ENCODE measurements at regions not wholly inside any gene's neighbourhood (a gene's known extent, or its start where the extent isn't known, plus 50 kb on each side); places are given as distances from the start of the nearest gene placed in this dataset.

GRCh38 chr7:149566103-149566502, 68.5 kb upstream of the ZNF746 start:
- Histone ChIP-seq H3K27me3 (no peaks in the 10 kb centered on the region), H3K4me1 (peaks cover 9 to 39% (median 34%) of the 10 kb centered on the region in 4 donors), H3K9me3 (peaks cover 0 to 20% (median 15%) of the 10 kb centered on the region in 4 donors), H3K36me3 (peaks cover 0 to 1% (median 0%) of the 10 kb centered on the region in 4 donors), H3K4me3 (no peak overlapping the region), H3K27ac (replicated peaks in 1 of 4) (peak overlapping the region in 1 of 4 donors; percentile 47)
- no peak for DNase-seq (ENCODE audit: extremely low spot score)
- intact Hi-C loops (cut with DNase I) = no loop called here
- WGBS = 79% methylated on average over 3 of the region's 3 CpGs
- TF ChIP-seq POLR2A (IDR thresholded peaks at IDR 0.05; ENCODE audit: low read depth) (no peak), CTCF (IDR thresholded peaks at IDR 0.05) (no peak), POLR2AphosphoS5 (IDR thresholded peaks at IDR 0.05) (no peak), EP300 (IDR thresholded peaks at IDR 0.05) (no peak)

GRCh38 chr7:149565096-149565382, 67.4 kb upstream of the ZNF746 start:
- TF ChIP-seq CTCF (IDR thresholded peaks at IDR 0.05) = no peak
- TF ChIP-seq EP300 (IDR thresholded peaks at IDR 0.05) = no peak
- intact Hi-C loops (cut with DNase I) = no loop called here
- Histone ChIP-seq H3K4me1 (peaks cover 9 to 39% (median 34%) of the 10 kb centered on the region in 4 donors), H3K4me3 (no peak overlapping the region), H3K27me3 (no peaks in the 10 kb centered on the region), H3K9me3 (peaks cover 0 to 15% (median 14%) of the 10 kb centered on the region in 4 donors), H3K27ac (replicated peaks in 1 of 4) (no peak overlapping the region), H3K36me3 (peaks cover 0 to 12% (median 5%) of the 10 kb centered on the region in 4 donors)
- no peak for DNase-seq (ENCODE audit: extremely low spot score)
- whole genome bisulfite sequencing = 63% methylated on average over 1 of the region's 1 CpG

GRCh38 chr7:149564340-149565095, 66.9 kb upstream of the ZNF746 start:
- Histone ChIP-seq H3K9me3 (peaks cover 0 to 9% (median 8%) of the 10 kb centered on the region in 4 donors), H3K36me3 (peaks cover 0 to 15% (median 7%) of the 10 kb centered on the region in 4 donors), H3K4me1 (peaks cover 9 to 39% (median 34%) of the 10 kb centered on the region in 4 donors), H3K27me3 (no peaks in the 10 kb centered on the region), H3K4me3 (no peak overlapping the region), H3K27ac (replicated peaks in 1 of 4) (no peak overlapping the region)
- WGBS = 98% methylated on average over 4 of the region's 4 CpGs
- no peak for DNase-seq (ENCODE audit: extremely low spot score)
- no peak for TF ChIP-seq POLR2AphosphoS5 (IDR thresholded peaks at IDR 0.05)
- TF ChIP-seq EP300 (IDR thresholded peaks at IDR 0.05) = no peak
- TF ChIP-seq CTCF (IDR thresholded peaks at IDR 0.05) = no peak
- no peak for TF ChIP-seq POLR2A (IDR thresholded peaks at IDR 0.05; ENCODE audit: low read depth)
- intact Hi-C loops (cut with DNase I) = no loop called here

- Histone ChIP-seq H3K9me3 (peaks cover 0 to 4% (median 0%) of the 10 kb centered on the region in 4 donors), H3K4me3 (no peak overlapping the region), H3K27me3 (no peaks in the 10 kb centered on the region), H3K27ac (replicated peaks in 1 of 4) (no peak overlapping the region), H3K4me1 (peaks cover 9 to 30% (median 25%) of the 10 kb centered on the region in 4 donors), H3K36me3 (peaks cover 7 to 29% (median 18%) of the 10 kb centered on the region in 4 donors)
- DNase-seq (ENCODE audit: extremely low spot score) = no peak
- 86% methylated on average over 4 of the region's 4 CpGs for WGBS
- intact Hi-C loops (cut with DNase I) = no loop called here
- TF ChIP-seq POLR2AphosphoS5 (IDR thresholded peaks at IDR 0.05) (no peak), EP300 (IDR thresholded peaks at IDR 0.05) (no peak), CTCF (IDR thresholded peaks at IDR 0.05) (no peak), POLR2A (IDR thresholded peaks at IDR 0.05; ENCODE audit: low read depth) (no peak)
Observed at GRCh38 chr7:149562602-149563001, 65.0 kb upstream of the ZNF746 start.

- peaks cover 9 to 15% (median 10%) of the 10 kb centered on the region in 4 donors for H3K4me1 ChIP-seq
- H3K27me3 ChIP-seq = no peaks in the 10 kb centered on the region
- WGBS = 84% methylated on average over 3 of the region's 3 CpGs
- no peak overlapping the region for H3K4me3 ChIP-seq
- intact Hi-C loops (cut with DNase I) = no loop called here
- no peak for TF ChIP-seq POLR2A (IDR thresholded peaks at IDR 0.05; ENCODE audit: low read depth)
- TF ChIP-seq EP300 (IDR thresholded peaks at IDR 0.05) = no peak
- no peak for TF ChIP-seq POLR2AphosphoS5 (IDR thresholded peaks at IDR 0.05)
- TF ChIP-seq CTCF (IDR thresholded peaks at IDR 0.05) = no peak
- peaks cover 0 to 4% (median 0%) of the 10 kb centered on the region in 4 donors for H3K9me3 ChIP-seq
- no peak overlapping the region for H3K27ac ChIP-seq (replicated peaks in 1 of 4)
- DNase-seq (ENCODE audit: extremely low spot score) = no peak
- H3K36me3 ChIP-seq = peaks cover 7 to 45% (median 33%) of the 10 kb centered on the region in 4 donors
Observed at GRCh38 chr7:149561072-149561471, 63.5 kb upstream of the ZNF746 start.
